GM12878 (cell line): ENCODE measurements at regions not wholly inside any gene's neighbourhood (a gene's known extent, or its start where the extent isn't known, plus 50 kb on each side); places are given as distances from the start of the nearest gene placed in this dataset.

ENCODE experiments used
- ATAC-seq: fragments of 200-7000 bp; cut with Tn5 transposase; 3 replicates; pipeline ENCODE4 v1.9.1; 2020; ENCODE audit warnings: mild to moderate bottlenecking, moderate library complexity
- BruUV-seq: library from RNA; stranded (reverse); fragments of 400-500 nt; replicated peaks from 2 replicates; lab custom pipeline; 2021; lab: Mats Ljungman, UMichigan
- CTCF ChIA-PET: fragments of 300-600 bp; sonication (Branson Sonifier 250); formaldehyde crosslinking; extraction: SDS; loops from one replicate; lab custom pipeline; 2021; ENCODE audit warnings: inconsistent platforms; lab: Yijun Ruan, JAX
- POLR2A ChIA-PET: fragments of 350-600 bp; formaldehyde crosslinking; extraction: SDS; loops from one replicate; lab custom pipeline; 2021; ENCODE audit warnings: inconsistent platforms; lab: Charles Lee
- RAD21 ChIA-PET: fragments of 300-600 bp; sonication (Branson Sonifier 250); formaldehyde crosslinking; loops from one replicate; lab custom pipeline; 2023; ENCODE audit warnings: antibody characterized with exemption; ENCODE audit not compliant: unreplicated experiment; lab: Charles Lee
- SMC1A ChIA-PET: fragments of 300-600 bp; sonication (Branson Sonifier 250); formaldehyde crosslinking; loops from one replicate; lab custom pipeline; 2023; ENCODE audit not compliant: unreplicated experiment, uncharacterized antibody; lab: Charles Lee
- DNase-seq: peaks from one replicate; pipeline ENCODE4 v3.0.0-alpha.2; 2011; ENCODE audit warnings: low read depth, low spot score
- FAIRE-seq: peaks from 3 replicates; lab custom pipeline; 2011; peaks lifted over from hg19 to GRCh38; lab: Jason Lieb, UNC
- H2AFZ ChIP-seq: 2 replicates; pipeline ENCODE4 v1.6.0; 2011; ENCODE audit warnings: low read depth, low read length, control low read depth; ENCODE audit not compliant: control insufficient read depth
- H3K27ac ChIP-seq: 2 replicates; pipeline ENCODE4 v1.5.1; 2011; ENCODE audit warnings: control low read depth; ENCODE audit not compliant: control insufficient read depth, insufficient read depth
- H3K27me3 ChIP-seq, 2 experiments: replicated peaks in 1 of 2; 2 replicates each; pipeline versions ENCODE4 v1.6.0 to v1.6.1; 2011; ENCODE audit warnings: low read length in 1 of 2; ENCODE audit not compliant: control insufficient read depth in 2 of 2, insufficient read depth in 2 of 2
- H3K36me3 ChIP-seq, 2 experiments: 2 replicates each; pipeline ENCODE4 v1.5.1; 2011; ENCODE audit warnings: low read length in 1 of 2; ENCODE audit not compliant: control insufficient read depth in 2 of 2, insufficient read depth in 2 of 2
- H3K4me1 ChIP-seq: 2 replicates; pipeline ENCODE4 v1.6.1; 2011; ENCODE audit warnings: mild to moderate bottlenecking, low read length, moderate library complexity, mixed read lengths; ENCODE audit not compliant: control insufficient read depth, insufficient read depth
- H3K4me2 ChIP-seq: 2 replicates; pipeline ENCODE4 v1.6.0; 2011; ENCODE audit warnings: control low read depth; ENCODE audit not compliant: control insufficient read depth, insufficient read depth
- H3K4me3 ChIP-seq: fragments of 200-600 bp; sonication (generic); 2 replicates; pipeline ENCODE4 v1.5.1; 2016
- H3K79me2 ChIP-seq: 2 replicates; pipeline ENCODE4 v1.6.0; 2011; ENCODE audit warnings: low read length; ENCODE audit not compliant: control insufficient read depth, insufficient read depth
- H3K9ac ChIP-seq: 2 replicates; pipeline ENCODE4 v1.8.0; 2011; ENCODE audit warnings: low read length, control low read depth, mixed read lengths; ENCODE audit not compliant: control insufficient read depth, insufficient read depth
- H3K9me3 ChIP-seq: replicated peaks from 3 replicates; pipeline ENCODE4 v1.5.1; 2011; ENCODE audit warnings: mild to moderate bottlenecking, low read length; ENCODE audit not compliant: control insufficient read depth, insufficient read depth
- H4K20me1 ChIP-seq: 2 replicates; pipeline ENCODE4 v1.6.0; 2011; ENCODE audit not compliant: control insufficient read depth, insufficient read depth
- HDAC2 ChIP-seq: fragments of 200-600 bp; sonication (generic); IDR thresholded peaks from 2 replicates; pipeline ENCODE4 v1.6.1; 2017
- IKZF2 ChIP-seq, 2 experiments: fragments of 450-650 bp; IDR thresholded peaks; 2 replicates each; pipeline ENCODE4 v1.6.1; 2017; ENCODE audit warnings: mild to moderate bottlenecking in 2 of 2, moderate library complexity in 2 of 2
- IRF4 ChIP-seq: IDR thresholded peaks from 2 replicates; pipeline ENCODE4 v1.6.1; 2011; ENCODE audit warnings: low read depth, low read length
- RCOR1 ChIP-seq: conservative IDR thresholded peaks from 2 replicates; pipeline ENCODE4 v1.6.1; 2012; ENCODE audit warnings: low read depth, low read length, improper control_type of control experiment
- ZNF24 ChIP-seq: fragments of 450-650 bp; IDR thresholded peaks from 2 replicates; pipeline ENCODE4 v1.6.1; 2017; ENCODE audit warnings: antibody characterized with exemption, mild to moderate bottlenecking
- ZZZ3 ChIP-seq: IDR thresholded peaks from 2 replicates; pipeline ENCODE4 v1.6.1; 2011; ENCODE audit warnings: low read depth; ENCODE audit not compliant: control insufficient read depth, insufficient read length
- WGBS: methylation state at CpG from one replicate; pipeline ENCODE4 v1.1.6; 2016; ENCODE audit warnings: low lambda C conversion rate; ENCODE audit not compliant: insufficient replicate concordance, insufficient coverage; ENCODE audit errors: missing lambda C conversion rate; 5-methylcytosine and 5-hydroxymethylcytosine counted together
- in situ Hi-C: fragments of 300-500 bp; cut with MboI; formaldehyde crosslinking; loops from 9 replicates; pipeline ENCODE4 v1.14.3; 2018; ENCODE audit warnings: mixed read lengths
- intact Hi-C: fragments of 100-400 bp; cut with micrococcal nuclease; formaldehyde crosslinking; loops from one replicate; pipeline ENCODE4 v1.14.2; 2022; ENCODE audit not compliant: unreplicated experiment
- TF ChIP-seq, protein P1 (sequence below): IDR thresholded peaks from 2 replicates; pipeline ENCODE4 v1.6.1; 2011; ENCODE audit warnings: borderline replicate concordance, low read depth, mild to moderate bottlenecking, moderate library complexity, low read length; ENCODE audit not compliant: insufficient read depth, poor library complexity, severe bottlenecking
- TF ChIP-seq, protein P2 (sequence below): fragments of 450-650 bp; IDR thresholded peaks from 2 replicates; pipeline ENCODE4 v1.6.1; 2017; ENCODE audit warnings: borderline replicate concordance
- TF ChIP-seq, protein P3 (sequence below): fragments of 450-650 bp; IDR thresholded peaks from 2 replicates; pipeline ENCODE4 v1.6.1; 2017; ENCODE audit warnings: mild to moderate bottlenecking, low read depth, inconsistent platforms; ENCODE audit not compliant: poor library complexity, severe bottlenecking

DNA sequence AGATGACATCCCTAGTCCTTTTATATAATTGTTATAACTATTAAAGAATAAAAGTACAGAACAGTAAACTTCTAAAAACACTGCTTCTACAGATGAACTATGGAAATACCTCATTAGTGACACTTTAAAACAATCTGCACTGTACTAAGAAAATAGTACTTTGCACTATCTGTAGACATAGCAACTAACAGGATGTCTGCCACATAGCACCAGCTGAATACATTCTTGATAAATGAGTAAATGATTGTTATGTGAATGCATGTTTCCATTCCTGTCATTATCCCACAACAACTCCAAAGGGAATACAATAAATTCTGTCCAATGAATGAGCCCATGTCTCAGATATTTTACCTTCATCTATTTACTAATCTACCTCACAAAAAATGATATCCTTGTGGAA, 115.3 kb upstream of the SLC35G4 start:
- POLR2A ChIA-PET: no interaction called here
- no peak overlapping the region for H3K9ac ChIP-seq
- RAD21 ChIA-PET: no interaction called here

DNA sequence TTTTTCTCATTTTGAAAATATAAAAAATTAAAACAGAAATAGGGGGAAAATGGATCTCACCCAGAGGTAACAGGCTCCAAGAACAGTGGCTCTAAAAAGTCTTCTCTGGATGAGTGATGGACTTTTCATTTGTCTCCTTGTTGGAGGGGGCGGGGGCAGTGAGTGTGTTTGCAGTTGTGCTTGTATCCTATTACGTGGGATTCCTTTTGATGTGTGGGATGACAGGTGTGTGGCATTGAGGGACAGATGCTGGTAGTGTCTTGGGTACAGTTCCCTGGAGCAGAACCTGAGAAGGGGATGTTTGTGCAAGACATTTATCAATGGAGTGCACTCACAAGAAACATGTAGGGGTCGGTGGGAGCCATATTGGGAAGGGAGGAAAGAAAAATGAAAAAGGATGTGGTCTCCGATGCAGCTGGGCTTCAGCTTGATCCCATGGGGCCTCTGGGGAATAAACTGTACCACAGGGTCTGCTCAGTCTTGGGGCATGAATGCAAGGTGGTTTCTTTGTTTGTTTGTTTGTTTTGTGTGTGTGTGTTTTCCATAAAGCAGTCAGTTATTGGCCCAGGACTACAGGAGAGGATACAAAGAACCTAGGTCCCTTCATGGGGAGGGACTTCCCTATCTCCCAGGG, 120.0 kb upstream of the SLC35G4 start:
- 19% methylated on average over 4 of the region's 4 CpGs for WGBS
- H4K20me1 ChIP-seq: no peaks in the 10 kb centered on the region
- no peak for DNase-seq
- H3K9me3 ChIP-seq: no peaks in the 10 kb centered on the region
- ChIA-PET SMC1A (no interaction called here), RAD21 (no interaction called here), CTCF (no interaction called here), POLR2A (no interaction called here)
- no TSS peak for BruUV-seq
- no peak overlapping the region for H3K9ac ChIP-seq
- no peak for ATAC-seq
- no peak overlapping the region for H3K4me3 ChIP-seq
- no peak for FAIRE-seq
- in situ Hi-C loops: no loop called here
- H3K27me3 ChIP-seq: no peaks in the 10 kb centered on the region
- H3K27ac ChIP-seq: no peak overlapping the region
- TF ChIP-seq IKZF2 (IDR thresholded peaks at IDR 0.05) (no peak), RCOR1 (no peak), ZNF24 (no peak), IRF4 (no peak), HDAC2 (no peak)
- TF ChIP-seq, protein P1, sequence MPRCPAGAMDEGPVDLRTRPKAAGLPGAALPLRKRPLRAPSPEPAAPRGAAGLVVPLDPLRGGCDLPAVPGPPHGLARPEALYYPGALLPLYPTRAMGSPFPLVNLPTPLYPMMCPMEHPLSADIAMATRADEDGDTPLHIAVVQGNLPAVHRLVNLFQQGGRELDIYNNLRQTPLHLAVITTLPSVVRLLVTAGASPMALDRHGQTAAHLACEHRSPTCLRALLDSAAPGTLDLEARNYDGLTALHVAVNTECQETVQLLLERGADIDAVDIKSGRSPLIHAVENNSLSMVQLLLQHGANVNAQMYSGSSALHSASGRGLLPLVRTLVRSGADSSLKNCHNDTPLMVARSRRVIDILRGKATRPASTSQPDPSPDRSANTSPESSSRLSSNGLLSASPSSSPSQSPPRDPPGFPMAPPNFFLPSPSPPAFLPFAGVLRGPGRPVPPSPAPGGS: no peak
- TF ChIP-seq, protein P2, sequence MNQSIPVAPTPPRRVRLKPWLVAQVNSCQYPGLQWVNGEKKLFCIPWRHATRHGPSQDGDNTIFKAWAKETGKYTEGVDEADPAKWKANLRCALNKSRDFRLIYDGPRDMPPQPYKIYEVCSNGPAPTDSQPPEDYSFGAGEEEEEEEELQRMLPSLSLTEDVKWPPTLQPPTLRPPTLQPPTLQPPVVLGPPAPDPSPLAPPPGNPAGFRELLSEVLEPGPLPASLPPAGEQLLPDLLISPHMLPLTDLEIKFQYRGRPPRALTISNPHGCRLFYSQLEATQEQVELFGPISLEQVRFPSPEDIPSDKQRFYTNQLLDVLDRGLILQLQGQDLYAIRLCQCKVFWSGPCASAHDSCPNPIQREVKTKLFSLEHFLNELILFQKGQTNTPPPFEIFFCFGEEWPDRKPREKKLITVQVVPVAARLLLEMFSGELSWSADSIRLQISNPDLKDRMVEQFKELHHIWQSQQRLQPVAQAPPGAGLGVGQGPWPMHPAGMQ: no peak
- no peaks in the 10 kb centered on the region; the same call in 1 of the 2 replicates for H3K4me1 ChIP-seq
- intact Hi-C loops: no loop called here
- no peak overlapping the region for H3K4me2 ChIP-seq
- no peak overlapping the region for H2AFZ ChIP-seq
- no peaks in the 10 kb centered on the region for H3K79me2 ChIP-seq
- no peaks in the 10 kb centered on the region for H3K36me3 ChIP-seq

More for the DNA sequence above, 115.3 kb upstream of the SLC35G4 start:
- intact Hi-C loops: no loop called here
- ChIA-PET SMC1A (no interaction called here), CTCF (no interaction called here)
- no peak for DNase-seq
- Histone ChIP-seq H3K4me3 (no peak overlapping the region), H3K79me2 (no peaks in the 10 kb centered on the region), H3K27me3 (no peaks in the 10 kb centered on the region), H3K4me1 (no peaks in the 10 kb centered on the region; the same call in 1 of the 2 replicates), H4K20me1 (no peaks in the 10 kb centered on the region), H3K4me2 (no peak overlapping the region), H2AFZ (no peak overlapping the region), H3K9me3 (no peaks in the 10 kb centered on the region), H3K36me3 (no peaks in the 10 kb centered on the region), H3K27ac (no peak overlapping the region)
- no peak for ATAC-seq
- in situ Hi-C loops: no loop called here
- BruUV-seq: no TSS peak
- FAIRE-seq: peak; percentile 13
- TF ChIP-seq, protein P3, sequence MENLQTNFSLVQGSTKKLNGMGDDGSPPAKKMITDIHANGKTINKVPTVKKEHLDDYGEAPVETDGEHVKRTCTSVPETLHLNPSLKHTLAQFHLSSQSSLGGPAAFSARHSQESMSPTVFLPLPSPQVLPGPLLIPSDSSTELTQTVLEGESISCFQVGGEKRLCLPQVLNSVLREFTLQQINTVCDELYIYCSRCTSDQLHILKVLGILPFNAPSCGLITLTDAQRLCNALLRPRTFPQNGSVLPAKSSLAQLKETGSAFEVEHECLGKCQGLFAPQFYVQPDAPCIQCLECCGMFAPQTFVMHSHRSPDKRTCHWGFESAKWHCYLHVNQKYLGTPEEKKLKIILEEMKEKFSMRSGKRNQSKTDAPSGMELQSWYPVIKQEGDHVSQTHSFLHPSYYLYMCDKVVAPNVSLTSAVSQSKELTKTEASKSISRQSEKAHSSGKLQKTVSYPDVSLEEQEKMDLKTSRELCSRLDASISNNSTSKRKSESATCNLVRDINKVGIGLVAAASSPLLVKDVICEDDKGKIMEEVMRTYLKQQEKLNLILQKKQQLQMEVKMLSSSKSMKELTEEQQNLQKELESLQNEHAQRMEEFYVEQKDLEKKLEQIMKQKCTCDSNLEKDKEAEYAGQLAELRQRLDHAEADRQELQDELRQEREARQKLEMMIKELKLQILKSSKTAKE: no peak
- no peak for TF ChIP-seq ZZZ3
